Neural progenitor cell (in vitro differentiated cells): ENCODE measurements at regions not wholly inside any gene's neighbourhood (a gene's known extent, or its start where the extent isn't known, plus 50 kb on each side); places are given as distances from the start of the nearest gene placed in this dataset.

ENCODE experiments used
- DNase-seq: peaks from one replicate; pipeline ENCODE4 v3.0.0-alpha.2; 2016; ENCODE audit warnings: low spot score
- H2AFZ ChIP-seq: fragments of 200-600 bp; sonication (generic); replicated peaks from 2 replicates; pipeline ENCODE4 v1.6.1; 2016; ENCODE audit warnings: antibody characterized with exemption
- H3F3A ChIP-seq: fragments of 200-600 bp; sonication (generic); 2 replicates; pipeline ENCODE4 v1.6.1; 2016; ENCODE audit warnings: antibody characterized with exemption, low read depth
- H3K27ac ChIP-seq: fragments of 200-600 bp; sonication (generic); 2 replicates; pipeline ENCODE4 v1.5.1; 2016; ENCODE audit warnings: mild to moderate bottlenecking
- H3K27me3 ChIP-seq: fragments of 200-600 bp; sonication (generic); 2 replicates; pipeline ENCODE4 v1.6.1; 2016; ENCODE audit warnings: mild to moderate bottlenecking, moderate library complexity
- H3K36me3 ChIP-seq: fragments of 200-600 bp; sonication (generic); 2 replicates; pipeline ENCODE4 v1.5.1; 2016
- H3K4me1 ChIP-seq: fragments of 200-600 bp; sonication (generic); 2 replicates; pipeline ENCODE4 v1.6.1; 2016; ENCODE audit warnings: mixed run types
- H3K4me2 ChIP-seq: fragments of 200-600 bp; sonication (generic); 2 replicates; pipeline ENCODE4 v1.6.1; 2016
- H3K4me3 ChIP-seq: fragments of 200-600 bp; sonication (generic); 2 replicates; pipeline ENCODE4 v1.5.1; 2016
- H3K79me2 ChIP-seq: fragments of 200-600 bp; sonication (generic); 2 replicates; pipeline ENCODE4 v1.6.1; 2016; ENCODE audit warnings: low read depth
- H3K9ac ChIP-seq: fragments of 200-600 bp; sonication (generic); 2 replicates; pipeline ENCODE4 v1.6.1; 2016
- H3K9me3 ChIP-seq: fragments of 200-600 bp; sonication (generic); 2 replicates; pipeline ENCODE4 v1.5.1; 2016; ENCODE audit warnings: low read depth
- H4K20me1 ChIP-seq: fragments of 200-600 bp; sonication (generic); 2 replicates; pipeline ENCODE4 v1.6.1; 2016; ENCODE audit warnings: low read depth
- H3K27ac Mint-ChIP-seq: 3 replicates; pipeline ENCODE4 v1.8.0; 2021; ENCODE audit warnings: mixed read lengths
- H3K27me3 Mint-ChIP-seq: 2 replicates; pipeline ENCODE4 v1.8.0; 2022; ENCODE audit warnings: low read depth, mild to moderate bottlenecking, inconsistent platforms, moderate library complexity, mixed read lengths; ENCODE audit not compliant: insufficient read depth
- H3K36me3 Mint-ChIP-seq: 3 replicates; pipeline ENCODE4 v1.8.0; 2021; ENCODE audit warnings: mixed read lengths
- H3K4me1 Mint-ChIP-seq: 3 replicates; pipeline ENCODE4 v1.8.0; 2021; ENCODE audit warnings: mixed read lengths
- H3K4me3 Mint-ChIP-seq: 3 replicates; pipeline ENCODE4 v1.8.0; 2021; ENCODE audit warnings: mild to moderate bottlenecking, moderate library complexity, mixed read lengths
- H3K9me3 Mint-ChIP-seq: 3 replicates; pipeline ENCODE4 v1.8.0; 2020; ENCODE audit warnings: mixed read lengths
- CTCF ChIP-seq: fragments of 200-600 bp; sonication (generic); IDR thresholded peaks from 2 replicates; pipeline ENCODE4 v1.5.1; 2017; ENCODE audit warnings: antibody characterized with exemption, mild to moderate bottlenecking
- EZH2 ChIP-seq: fragments of 200-600 bp; sonication (generic); IDR thresholded peaks from 2 replicates; pipeline ENCODE4 v1.6.1; 2017; ENCODE audit warnings: antibody characterized with exemption, mild to moderate bottlenecking, moderate library complexity
- EZH2phosphoT487 ChIP-seq: fragments of 200-600 bp; sonication (generic); IDR thresholded peaks from 2 replicates; pipeline ENCODE4 v1.6.1; 2017; ENCODE audit warnings: antibody characterized with exemption

DNA sequence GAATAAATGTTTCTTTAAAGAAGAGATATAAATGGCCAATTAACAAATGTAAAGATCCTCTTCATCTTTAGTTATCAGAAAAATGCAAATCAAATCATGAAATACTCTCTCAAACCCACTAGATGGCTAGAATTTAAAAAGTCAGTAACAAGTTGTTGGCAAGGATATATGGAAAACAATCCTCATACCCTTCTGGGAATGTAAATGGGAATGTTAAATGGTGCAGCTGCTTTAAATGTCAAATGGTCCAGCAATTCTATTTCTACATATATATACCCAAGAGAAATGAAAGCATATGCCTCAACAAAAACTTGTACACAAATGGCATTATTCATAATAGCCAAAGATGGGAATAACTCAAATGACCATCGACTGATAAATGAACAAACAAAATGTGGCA, 283.5 kb downstream of the RWDD3 start:
- Histone ChIP-seq H3K9me3 (no peaks in the 10 kb centered on the region), H3K9ac (no peak overlapping the region), H3K4me2 (no peak overlapping the region), H3K36me3 (no peaks in the 10 kb centered on the region), H3F3A (no peaks in the 10 kb centered on the region), H2AFZ (no peak overlapping the region), H3K4me1 (no peaks in the 10 kb centered on the region), H3K79me2 (no peaks in the 10 kb centered on the region), H3K27me3 (no peaks in the 10 kb centered on the region), H3K4me3 (no peak overlapping the region), H4K20me1 (no peaks in the 10 kb centered on the region), H3K27ac (no peak overlapping the region)
- no peaks in the 10 kb centered on the region for H3K27me3 Mint-ChIP-seq
- no peak for TF ChIP-seq CTCF
- no peak for TF ChIP-seq EZH2phosphoT487
- no peak for TF ChIP-seq EZH2
- no peak overlapping the region for H3K27ac Mint-ChIP-seq
- no peaks in the 10 kb centered on the region for H3K36me3 Mint-ChIP-seq
- DNase-seq = no peak
- H3K4me1 Mint-ChIP-seq = no peaks in the 10 kb centered on the region
- H3K4me3 Mint-ChIP-seq = no peak overlapping the region
- H3K9me3 Mint-ChIP-seq = peaks cover 3% of the 10 kb centered on the region

DNA sequence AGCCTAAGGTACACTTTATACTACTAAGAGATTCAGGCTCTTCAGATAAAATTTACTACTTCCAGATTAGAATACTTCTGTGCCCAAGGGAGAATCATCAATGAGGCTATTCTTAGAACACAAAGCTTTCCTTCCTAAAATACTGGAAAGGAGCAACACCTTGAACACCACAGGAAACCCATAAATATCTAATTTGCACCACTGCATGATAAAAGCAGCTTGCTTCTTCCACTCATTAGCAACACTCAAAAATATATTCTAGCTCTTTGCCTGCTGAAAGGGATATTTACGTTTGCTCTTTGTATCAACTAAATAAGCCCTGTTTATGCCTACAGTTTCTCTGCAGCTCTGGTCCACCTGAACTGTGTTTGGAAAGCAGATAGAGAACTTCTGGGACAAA, 284.3 kb downstream of the RWDD3 start:
- Mint-ChIP-seq H3K36me3 (no peaks in the 10 kb centered on the region), H3K4me3 (no peak overlapping the region), H3K4me1 (no peaks in the 10 kb centered on the region), H3K9me3 (peaks cover 3% of the 10 kb centered on the region), H3K27ac (no peak overlapping the region), H3K27me3 (no peaks in the 10 kb centered on the region)
- Histone ChIP-seq H4K20me1 (no peaks in the 10 kb centered on the region), H3K4me2 (no peak overlapping the region), H3K4me3 (no peak overlapping the region), H3F3A (no peaks in the 10 kb centered on the region), H3K27ac (no peak overlapping the region), H3K27me3 (no peaks in the 10 kb centered on the region), H3K4me1 (no peaks in the 10 kb centered on the region), H3K9ac (no peak overlapping the region), H2AFZ (no peak overlapping the region), H3K9me3 (no peaks in the 10 kb centered on the region), H3K36me3 (no peaks in the 10 kb centered on the region), H3K79me2 (no peaks in the 10 kb centered on the region)
- DNase-seq = no peak
- TF ChIP-seq EZH2 (no peak), CTCF (no peak), EZH2phosphoT487 (no peak)

GRCh38 chr1:95520390-95520789, 286.4 kb downstream of the RWDD3 start:
- no peak overlapping the region for H3K27ac Mint-ChIP-seq
- no peaks in the 10 kb centered on the region for H3K36me3 ChIP-seq
- H3K4me1 Mint-ChIP-seq = no peaks in the 10 kb centered on the region
- H3K27ac ChIP-seq = no peak overlapping the region
- no peaks in the 10 kb centered on the region for H4K20me1 ChIP-seq
- no peaks in the 10 kb centered on the region for H3K4me1 ChIP-seq
- TF ChIP-seq EZH2phosphoT487 (no peak), CTCF (no peak), EZH2 (no peak)
- H3K4me3 ChIP-seq = no peak overlapping the region
- no peaks in the 10 kb centered on the region for H3K9me3 ChIP-seq
- no peaks in the 10 kb centered on the region for H3K27me3 ChIP-seq
- no peaks in the 10 kb centered on the region for H3K79me2 ChIP-seq
- no peak overlapping the region for H3K4me2 ChIP-seq
- H3K4me3 Mint-ChIP-seq = no peak overlapping the region
- no peaks in the 10 kb centered on the region for H3F3A ChIP-seq
- DNase-seq = no peak
- no peaks in the 10 kb centered on the region for H3K36me3 Mint-ChIP-seq
- no peak overlapping the region for H3K9ac ChIP-seq
- H2AFZ ChIP-seq = no peak overlapping the region
- no peaks in the 10 kb centered on the region for H3K27me3 Mint-ChIP-seq
- H3K9me3 Mint-ChIP-seq = peaks cover 14% of the 10 kb centered on the region

GRCh38 chr1:95532335-95532734, 298.3 kb downstream of the RWDD3 start:
- no peak for DNase-seq
- no peaks in the 10 kb centered on the region for H4K20me1 ChIP-seq

More at GRCh38 chr1:95532335-95532734, 298.3 kb downstream of the RWDD3 start:
- Histone ChIP-seq H3F3A (no peaks in the 10 kb centered on the region), H3K79me2 (no peaks in the 10 kb centered on the region), H3K4me3 (no peak overlapping the region), H3K27me3 (no peaks in the 10 kb centered on the region), H3K36me3 (no peaks in the 10 kb centered on the region), H2AFZ (no peak overlapping the region), H3K9ac (no peak overlapping the region), H3K4me1 (peaks cover 11% of the 10 kb centered on the region), H3K4me2 (no peak overlapping the region), H3K27ac (no peak overlapping the region), H3K9me3 (no peaks in the 10 kb centered on the region)
- Mint-ChIP-seq H3K4me1 (peaks cover 26% of the 10 kb centered on the region), H3K27me3 (peaks cover 4% of the 10 kb centered on the region), H3K27ac (no peak overlapping the region), H3K36me3 (no peaks in the 10 kb centered on the region), H3K9me3 (no peaks in the 10 kb centered on the region), H3K4me3 (no peak overlapping the region)
- TF ChIP-seq CTCF = no peak
- TF ChIP-seq EZH2phosphoT487 = no peak
- TF ChIP-seq EZH2 = no peak
